HG03565 (cell line): ENCODE measurements at regions not wholly inside any gene's neighbourhood (a gene's known extent, or its start where the extent isn't known, plus 50 kb on each side); places are given as distances from the start of the nearest gene placed in this dataset.

Experiments used
- ATAC-seq: cut with Tn5 transposase; IDR thresholded peaks from one replicate; pipeline ENCODE4 v1.9.1; 2021; ENCODE audit warnings: mild to moderate bottlenecking, moderate library complexity; ENCODE audit not compliant: unreplicated experiment

DNA sequence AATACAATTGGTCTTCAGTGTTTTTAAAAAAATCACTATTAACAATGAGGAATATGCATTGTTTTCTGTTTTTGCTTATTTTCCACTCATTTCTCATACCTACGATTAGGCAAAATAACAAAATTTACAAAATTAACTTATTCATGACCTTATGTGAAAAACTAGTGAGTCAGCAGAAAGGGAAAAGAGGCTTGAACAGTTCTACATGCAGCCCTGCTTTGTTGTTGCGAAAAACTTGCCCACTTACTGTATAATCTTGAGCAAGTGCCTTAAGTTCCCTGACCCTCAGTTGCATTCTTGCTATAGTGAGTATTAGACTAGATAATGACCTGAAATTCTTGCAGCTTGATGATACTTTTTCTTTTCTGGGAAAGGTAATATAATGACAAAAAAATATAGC, 551.1 kb upstream of the BCHE start:
- no peak for ATAC-seq

DNA sequence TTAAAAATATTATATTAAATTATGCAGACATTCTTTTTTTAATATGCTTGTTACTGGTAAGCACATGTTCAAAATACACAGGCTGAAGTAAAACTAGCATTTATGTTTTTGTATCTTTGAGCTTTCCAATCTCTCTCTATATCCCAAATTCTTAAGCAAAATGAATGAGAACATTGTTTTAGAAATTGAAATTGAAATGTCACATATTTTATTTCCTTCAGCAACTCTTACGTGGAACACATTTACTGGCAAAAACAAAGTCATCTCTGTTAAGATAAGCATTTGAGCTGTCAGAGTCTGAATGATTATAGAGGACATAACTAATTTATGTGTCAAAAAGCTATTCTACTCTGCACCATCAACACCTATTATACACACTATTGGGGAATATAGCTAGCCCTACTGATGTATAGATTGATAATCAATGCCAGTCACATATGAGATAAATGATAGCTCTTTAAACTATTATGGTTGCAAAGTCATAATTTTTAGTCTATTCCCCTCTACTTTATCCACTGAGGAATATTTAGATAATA, 535.4 kb upstream of the BCHE start:
- ATAC-seq = no peak

DNA sequence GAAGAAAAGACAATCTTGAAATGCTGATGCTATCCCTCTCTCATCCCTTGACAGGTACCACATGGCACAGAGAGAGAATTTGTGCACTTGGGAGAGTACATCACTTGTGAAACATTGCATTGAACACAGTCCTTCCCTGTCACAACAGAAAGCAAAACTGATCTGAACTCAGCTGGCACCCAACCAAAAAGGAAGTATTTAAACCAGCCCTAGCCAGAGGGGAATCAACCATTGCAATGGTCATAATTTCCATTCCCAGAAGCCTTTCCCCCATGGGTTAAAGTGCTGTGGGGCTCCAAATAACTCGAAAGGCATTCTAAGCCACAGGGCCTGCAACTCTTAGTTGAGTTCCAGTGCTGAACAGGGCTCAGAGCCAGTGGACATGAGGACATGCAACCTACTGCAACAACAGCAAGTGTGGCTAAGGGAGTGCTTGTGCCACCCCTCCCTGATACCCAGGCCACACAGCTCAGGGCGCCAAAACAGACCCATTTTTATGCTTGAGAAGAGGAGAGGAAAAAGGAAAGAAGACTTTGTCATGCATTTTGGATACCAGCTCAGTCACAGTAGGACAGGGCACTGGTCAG, 530.8 kb upstream of the BCHE start:
- ATAC-seq = no peak

DNA sequence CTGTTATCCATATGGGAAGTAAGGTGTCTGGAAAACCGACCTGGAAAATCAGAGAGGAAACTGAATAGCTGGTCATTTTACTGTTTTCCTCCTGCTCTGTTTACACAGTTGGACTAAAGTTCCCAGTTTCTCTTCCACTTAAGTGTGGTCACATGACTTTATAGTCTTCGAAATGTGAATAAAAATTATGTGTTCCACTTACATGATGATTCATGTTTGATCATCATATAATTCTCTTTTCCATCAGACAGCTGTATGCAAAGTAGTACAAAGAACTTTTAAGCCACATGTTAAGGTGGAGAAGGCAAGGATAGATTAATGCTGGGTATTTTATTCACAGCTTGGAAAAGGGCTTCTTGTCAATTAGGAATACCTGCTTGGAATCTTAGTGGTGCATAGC, 525.5 kb upstream of the BCHE start:
- ATAC-seq = no peak

GRCh38 chr3:166360720-166361119, 523.5 kb upstream of the BCHE start:
- ATAC-seq = no peak

DNA sequence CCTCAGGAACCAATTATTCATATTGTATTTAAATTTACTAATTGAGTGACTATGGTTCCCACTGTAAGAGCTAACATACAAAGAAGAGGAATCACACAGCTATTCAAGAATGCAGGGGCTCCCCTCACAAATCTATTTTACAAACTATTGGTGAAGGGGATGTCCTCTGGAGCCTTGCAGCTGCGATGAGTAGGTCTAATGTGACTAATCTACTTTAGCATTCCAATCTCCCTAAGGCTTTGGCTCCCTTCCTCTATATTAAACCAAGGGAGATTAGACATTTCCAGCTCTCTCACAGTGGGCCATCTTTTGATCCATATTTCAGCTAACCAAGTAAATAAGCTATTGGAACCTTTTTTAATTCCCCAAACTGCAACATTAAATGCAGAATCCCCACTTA, 514.2 kb upstream of the BCHE start:
- no peak for ATAC-seq

GRCh38 chr3:166340604-166341266, 503.5 kb upstream of the BCHE start:
- ATAC-seq = no peak

- ATAC-seq = no peak
Observed at GRCh38 chr3:166324401-166324800, 487.2 kb upstream of the BCHE start.

GRCh38 chr3:166322391-166322790, 485.2 kb upstream of the BCHE start:
- no peak for ATAC-seq

DNA sequence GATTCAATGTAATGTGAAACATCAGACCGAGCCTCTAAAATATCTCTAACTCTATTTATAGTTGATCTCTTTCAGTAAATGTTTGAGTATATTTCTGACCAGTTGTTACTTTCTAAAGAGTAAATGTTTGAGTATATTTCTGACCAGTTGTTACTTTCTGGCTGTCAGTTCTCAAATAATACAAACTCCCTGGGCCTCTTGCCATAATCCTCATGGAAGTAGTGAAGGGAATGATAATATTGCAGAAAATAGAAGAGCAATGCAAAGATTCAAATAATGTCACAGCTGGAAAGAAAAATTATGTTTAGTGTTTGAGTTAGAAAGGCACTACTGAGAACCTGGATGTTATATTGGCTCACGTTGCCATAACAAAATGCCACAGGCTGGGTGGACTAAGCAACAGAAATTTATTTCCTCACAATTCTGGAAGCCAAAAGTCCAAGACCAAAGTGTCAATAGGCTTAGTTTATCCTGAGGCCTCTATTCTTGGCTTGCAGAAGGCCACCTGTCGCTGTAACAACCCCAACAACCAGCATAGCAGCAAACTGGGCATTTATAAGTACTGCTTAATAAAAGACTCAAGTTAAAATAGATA, 470.6 kb upstream of the BCHE start:
- no peak for ATAC-seq

- ATAC-seq = no peak
Observed at GRCh38 chr3:166304584-166304983, 467.4 kb upstream of the BCHE start.

GRCh38 chr3:166303681-166304080, 466.5 kb upstream of the BCHE start:
- ATAC-seq = no peak

DNA sequence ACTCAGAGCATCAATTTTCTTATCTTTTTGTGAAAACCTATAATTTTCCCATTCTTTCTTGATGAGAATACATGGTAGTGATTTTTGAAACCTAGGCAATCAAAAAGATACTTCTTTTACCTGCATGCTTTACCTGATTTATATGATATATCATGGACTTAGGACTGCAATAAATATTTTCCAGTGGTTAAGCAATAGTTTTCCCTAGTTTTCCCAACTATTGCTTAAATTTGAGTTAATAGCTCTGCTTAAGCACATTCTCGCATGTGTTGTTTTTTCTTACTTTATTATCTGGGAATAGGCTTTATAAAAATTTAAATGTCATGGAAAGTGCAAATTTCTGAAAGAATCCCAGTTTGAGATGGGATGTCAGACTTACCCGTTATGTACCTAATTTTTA, 465.1 kb upstream of the BCHE start:
- ATAC-seq = no peak

- ATAC-seq = no peak
Observed at GRCh38 chr3:166296179-166296783, 459.1 kb upstream of the BCHE start.

GRCh38 chr3:166291186-166291955, 454.1 kb upstream of the BCHE start:
- no peak for ATAC-seq

DNA sequence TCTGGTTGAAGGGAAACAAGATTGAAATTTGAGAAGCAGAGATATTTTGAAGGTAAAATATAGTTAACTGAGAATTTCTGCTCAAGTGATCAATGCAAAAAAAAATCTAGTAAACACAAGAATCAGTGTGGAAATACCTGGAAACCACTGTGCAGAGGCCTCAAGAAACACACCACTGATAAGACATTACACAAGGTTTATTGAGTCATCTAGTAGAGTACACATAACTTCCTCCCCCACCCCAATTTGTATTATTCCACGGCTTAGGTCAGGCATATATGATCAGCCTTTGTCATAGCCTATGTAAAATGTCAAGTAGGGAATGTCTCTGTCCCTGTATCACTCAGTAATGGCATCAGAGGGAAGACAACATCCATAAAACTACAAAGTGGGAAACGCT, 447.8 kb upstream of the BCHE start:
- ATAC-seq = no peak

GRCh38 chr3:166283840-166284239, 446.6 kb upstream of the BCHE start:
- no peak for ATAC-seq

GRCh38 chr3:166282931-166283330, 445.7 kb upstream of the BCHE start:
- no peak for ATAC-seq

DNA sequence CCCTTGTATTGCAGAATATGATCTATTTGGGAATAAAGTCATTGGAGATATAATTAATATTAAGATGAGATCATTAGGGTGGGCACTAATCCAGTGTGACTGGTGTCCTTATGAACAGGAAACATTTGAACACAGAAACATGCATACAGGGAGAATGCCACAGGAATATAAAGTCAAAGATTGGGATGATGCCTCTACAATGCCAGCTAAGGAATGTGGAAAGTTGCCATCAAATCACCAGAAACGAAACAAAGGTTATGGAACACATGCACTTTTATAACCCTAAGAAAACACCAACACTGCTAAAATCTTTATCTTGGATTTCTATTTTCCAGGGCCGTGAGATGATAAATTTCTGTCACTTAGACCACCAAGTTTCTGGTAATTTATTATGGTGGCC, 442.4 kb upstream of the BCHE start:
- no peak for ATAC-seq

- ATAC-seq = no peak
Observed at GRCh38 chr3:166275024-166275390, 437.8 kb upstream of the BCHE start.

DNA sequence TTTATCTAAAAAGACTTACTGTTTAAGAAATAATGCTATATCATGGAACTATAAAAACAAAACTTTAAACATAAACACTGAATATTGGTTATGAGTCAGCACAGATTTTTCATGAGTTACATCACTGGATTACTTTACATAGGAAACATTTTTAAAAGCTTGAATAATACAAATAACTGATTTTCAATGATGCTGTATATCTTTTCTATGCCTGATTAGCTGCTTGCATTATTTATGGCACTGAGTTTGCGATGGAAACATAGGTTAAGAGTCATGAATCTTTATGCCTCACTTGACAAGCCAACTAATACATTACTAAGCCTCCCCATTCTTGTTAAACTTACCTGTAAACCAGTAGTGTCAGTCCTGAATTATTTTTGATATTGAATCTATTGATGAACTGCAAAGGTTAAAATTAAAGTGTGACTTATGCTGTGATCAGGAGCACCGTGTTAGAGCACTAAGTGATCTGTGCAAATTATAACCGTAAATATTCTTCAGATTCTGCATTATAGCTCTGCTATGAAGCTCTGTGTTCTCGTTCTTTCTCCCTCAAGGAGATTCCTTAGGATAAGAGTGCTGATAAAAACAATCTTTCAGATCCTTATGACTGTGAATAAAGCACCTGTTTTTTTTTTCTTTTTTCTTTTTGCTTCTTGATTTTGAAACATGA, 437.3 kb upstream of the BCHE start:
- ATAC-seq = no peak
